Right atrium auricular region (tissue), 2 donors: ENCODE measurements at regions not wholly inside any gene's neighbourhood (a gene's known extent, or its start where the extent isn't known, plus 50 kb on each side); places are given as distances from the start of the nearest gene placed in this dataset.

Source experiments
- DNase-seq: peaks from one replicate; pipeline ENCODE4 v3.0.0-alpha.2; 2019; ENCODE audit warnings: low spot score
- H3K27ac ChIP-seq, 2 donors: fragments of 200-600 bp; sonication (generic); 1 replicate in 1 of 2; 2 replicates in 1 of 2; pipeline ENCODE4 v1.5.1; 2016 to 2019
- H3K27me3 ChIP-seq, 2 donors: fragments of 200-600 bp; sonication (generic); one replicate each; pipeline versions ENCODE4 v1.5.1 to v1.6.0; 2017 to 2019
- H3K36me3 ChIP-seq: fragments of 200-600 bp; sonication (generic); one replicate; pipeline ENCODE4 v1.5.1; 2016
- H3K4me1 ChIP-seq, 2 donors: fragments of 200-600 bp; sonication (generic); one replicate each; pipeline versions ENCODE4 v1.5.1 to v1.6.0; 2017 to 2019
- H3K4me3 ChIP-seq, 2 donors: fragments of 200-600 bp; sonication (generic); 1 replicate in 1 of 2; 2 replicates in 1 of 2; pipeline ENCODE4 v1.5.1; 2017 to 2019; ENCODE audit warnings: mild to moderate bottlenecking in 1 of 2, moderate library complexity in 1 of 2
- H3K9me3 ChIP-seq, 2 donors: fragments of 200-600 bp; sonication (generic); one replicate each; pipeline ENCODE4 v1.5.1; 2019
- TF ChIP-seq, protein P1 (sequence below), 2 donors: fragments of 200-600 bp; sonication (generic); IDR thresholded peaks; one replicate each; pipeline ENCODE4 v1.5.1; 2019; ENCODE audit warnings: antibody characterized with exemption in 2 of 2

DNA sequence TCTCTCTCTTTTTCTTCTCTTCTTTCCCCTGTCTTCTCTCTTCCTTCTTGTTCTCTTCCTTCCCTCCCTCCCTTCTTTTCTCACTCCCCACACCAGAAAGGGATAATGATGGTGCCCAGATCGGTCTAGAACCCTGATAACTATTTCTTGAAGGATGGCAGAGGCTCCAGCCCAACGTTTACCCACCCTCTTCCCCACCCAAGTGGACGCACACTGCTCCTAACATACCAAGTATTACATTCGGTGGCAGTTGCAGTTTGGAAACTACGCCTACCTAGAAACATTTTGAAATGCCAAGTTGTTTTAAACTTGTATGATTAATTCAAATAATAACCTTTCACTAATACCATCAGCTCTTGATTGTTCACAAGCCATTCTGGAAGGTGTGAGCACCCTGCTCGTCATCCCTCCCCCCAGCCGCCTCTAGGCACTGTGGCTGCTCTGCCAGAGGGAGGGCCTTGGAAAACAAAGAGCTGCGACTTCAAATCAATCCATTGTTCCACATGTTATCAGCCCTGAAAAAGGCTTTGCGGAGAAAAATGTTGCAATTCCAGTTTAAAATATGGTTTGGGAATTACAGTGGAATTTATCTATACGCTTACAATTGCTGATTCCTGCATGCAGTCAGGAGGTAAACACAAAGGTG, 1017.5 kb upstream of the TENM3 start:
- Histone ChIP-seq H3K36me3 (no peaks in the 10 kb centered on the region), H3K4me1 (no peaks in the 10 kb centered on the region), H3K9me3 (no peaks in the 10 kb centered on the region), H3K27me3 (no peaks in the 10 kb centered on the region), H3K4me3 (no peak overlapping the region), H3K27ac (no peak overlapping the region)
- no peak for DNase-seq
- TF ChIP-seq, protein P1, sequence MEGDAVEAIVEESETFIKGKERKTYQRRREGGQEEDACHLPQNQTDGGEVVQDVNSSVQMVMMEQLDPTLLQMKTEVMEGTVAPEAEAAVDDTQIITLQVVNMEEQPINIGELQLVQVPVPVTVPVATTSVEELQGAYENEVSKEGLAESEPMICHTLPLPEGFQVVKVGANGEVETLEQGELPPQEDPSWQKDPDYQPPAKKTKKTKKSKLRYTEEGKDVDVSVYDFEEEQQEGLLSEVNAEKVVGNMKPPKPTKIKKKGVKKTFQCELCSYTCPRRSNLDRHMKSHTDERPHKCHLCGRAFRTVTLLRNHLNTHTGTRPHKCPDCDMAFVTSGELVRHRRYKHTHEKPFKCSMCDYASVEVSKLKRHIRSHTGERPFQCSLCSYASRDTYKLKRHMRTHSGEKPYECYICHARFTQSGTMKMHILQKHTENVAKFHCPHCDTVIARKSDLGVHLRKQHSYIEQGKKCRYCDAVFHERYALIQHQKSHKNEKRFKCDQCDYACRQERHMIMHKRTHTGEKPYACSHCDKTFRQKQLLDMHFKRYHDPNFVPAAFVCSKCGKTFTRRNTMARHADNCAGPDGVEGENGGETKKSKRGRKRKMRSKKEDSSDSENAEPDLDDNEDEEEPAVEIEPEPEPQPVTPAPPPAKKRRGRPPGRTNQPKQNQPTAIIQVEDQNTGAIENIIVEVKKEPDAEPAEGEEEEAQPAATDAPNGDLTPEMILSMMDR (IDR thresholded peaks at IDR 0.05), result no peak

DNA sequence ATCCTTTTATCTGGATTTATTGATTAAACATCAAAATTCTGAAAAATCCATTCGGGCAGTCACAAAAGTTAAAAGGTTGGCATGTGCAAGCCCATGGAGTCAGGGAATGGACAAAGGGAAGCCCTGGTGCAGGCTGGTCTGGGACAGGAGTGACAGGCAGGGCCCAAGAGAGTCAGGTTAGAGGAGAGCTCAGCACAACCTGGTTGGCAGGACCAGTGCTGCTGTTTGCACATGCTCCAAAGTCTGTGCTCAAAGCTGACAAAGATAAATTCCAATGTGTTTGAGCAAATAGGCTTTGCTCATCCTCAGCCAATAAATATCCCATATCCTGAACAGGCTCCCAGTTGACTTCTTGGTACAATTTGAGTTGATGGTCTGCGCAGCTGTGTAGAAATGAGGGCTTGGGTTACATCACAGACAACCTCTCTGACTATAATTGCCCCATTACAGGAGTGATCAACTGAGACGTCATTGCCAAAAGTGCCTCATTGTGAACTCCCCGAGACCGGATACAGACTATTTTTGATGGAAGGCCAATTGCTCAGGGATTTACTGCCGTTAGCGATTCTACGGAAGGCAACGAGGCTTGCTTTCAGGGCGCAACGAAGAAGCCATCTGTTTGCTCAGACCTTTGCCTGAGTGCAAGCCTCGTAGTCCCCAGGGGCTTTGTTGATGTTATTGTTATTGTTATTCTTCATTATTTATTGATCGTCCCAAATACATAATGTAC, 1008.1 kb upstream of the TENM3 start:
- H3K27ac ChIP-seq, result no peak overlapping the region
- H3K9me3 ChIP-seq, result no peaks in the 10 kb centered on the region
- no peaks in the 10 kb centered on the region for H3K27me3 ChIP-seq
- no peak for DNase-seq
- no peaks in the 10 kb centered on the region for H3K36me3 ChIP-seq
- H3K4me1 ChIP-seq, result no peaks in the 10 kb centered on the region
- TF ChIP-seq, protein P1 (IDR thresholded peaks at IDR 0.05), result no peak
- H3K4me3 ChIP-seq, result no peak overlapping the region

DNA sequence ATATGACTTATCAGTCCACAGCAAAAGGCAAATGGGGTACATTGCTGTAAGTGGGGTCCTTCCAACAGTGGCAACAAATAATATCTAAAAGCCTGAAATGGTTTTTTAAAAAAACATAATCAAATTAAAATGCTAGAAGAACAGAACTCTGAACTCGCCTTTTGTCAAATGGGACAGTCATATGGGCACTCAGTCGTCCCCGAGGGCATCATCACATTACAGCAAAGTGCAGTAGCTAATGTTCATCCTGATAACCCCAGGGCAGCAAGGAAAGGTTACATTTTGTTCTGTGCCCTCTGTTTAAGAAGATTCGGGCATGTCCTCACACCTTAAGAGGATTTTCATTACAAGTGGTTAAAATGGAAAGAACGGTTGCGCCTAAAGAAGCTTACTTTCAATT, 997.9 kb upstream of the TENM3 start:
- no peaks in the 10 kb centered on the region for H3K9me3 ChIP-seq

DNA sequence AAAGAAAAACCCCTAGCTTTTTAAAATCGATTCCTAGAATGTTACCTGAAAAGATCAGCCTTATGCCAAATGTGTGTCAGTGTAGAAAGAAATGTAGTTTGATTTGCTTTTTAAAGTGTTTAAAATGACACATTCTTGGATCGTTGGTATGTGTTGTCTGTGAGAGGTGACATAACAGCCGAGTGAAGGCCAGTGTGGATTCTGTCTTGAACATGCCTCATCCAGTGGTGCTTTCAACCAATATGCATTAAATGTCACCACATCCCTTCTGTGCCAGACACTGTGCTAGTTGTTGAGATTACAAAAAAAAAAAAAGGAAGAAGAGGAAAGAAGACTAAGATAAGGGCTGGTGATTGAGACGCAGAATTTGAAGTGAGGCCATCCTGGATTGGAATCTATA, 994.2 kb upstream of the TENM3 start:
- Histone ChIP-seq H3K9me3 (no peaks in the 10 kb centered on the region), H3K27me3 (no peaks in the 10 kb centered on the region), H3K4me1 (no peaks in the 10 kb centered on the region), H3K27ac (no peak overlapping the region), H3K36me3 (no peaks in the 10 kb centered on the region), H3K4me3 (no peak overlapping the region)
- no peak for DNase-seq
- TF ChIP-seq, protein P1 (IDR thresholded peaks at IDR 0.05), result no peak

More for the DNA sequence above, 997.9 kb upstream of the TENM3 start:
- no peaks in the 10 kb centered on the region for H3K4me1 ChIP-seq
- H3K27ac ChIP-seq, result no peak overlapping the region
- DNase-seq, result no peak
- no peaks in the 10 kb centered on the region for H3K27me3 ChIP-seq
- no peaks in the 10 kb centered on the region for H3K36me3 ChIP-seq
- H3K4me3 ChIP-seq, result no peak overlapping the region
- TF ChIP-seq, protein P1 (IDR thresholded peaks at IDR 0.05), result no peak

GRCh38 chr4:181254771-181255170, 988.4 kb upstream of the TENM3 start:
- DNase-seq, result no peak
- Histone ChIP-seq H3K4me3 (no peak overlapping the region), H3K36me3 (no peaks in the 10 kb centered on the region), H3K27me3 (no peaks in the 10 kb centered on the region), H3K4me1 (no peaks in the 10 kb centered on the region), H3K9me3 (no peaks in the 10 kb centered on the region), H3K27ac (no peak overlapping the region)
- TF ChIP-seq, protein P1 (IDR thresholded peaks at IDR 0.05), result no peak
